ENCODE measurements at regions not wholly inside any gene's neighbourhood (a gene's known extent, or its start where the extent isn't known, plus 50 kb on each side); places are given as distances from the start of the nearest gene placed in this dataset.

DNA sequence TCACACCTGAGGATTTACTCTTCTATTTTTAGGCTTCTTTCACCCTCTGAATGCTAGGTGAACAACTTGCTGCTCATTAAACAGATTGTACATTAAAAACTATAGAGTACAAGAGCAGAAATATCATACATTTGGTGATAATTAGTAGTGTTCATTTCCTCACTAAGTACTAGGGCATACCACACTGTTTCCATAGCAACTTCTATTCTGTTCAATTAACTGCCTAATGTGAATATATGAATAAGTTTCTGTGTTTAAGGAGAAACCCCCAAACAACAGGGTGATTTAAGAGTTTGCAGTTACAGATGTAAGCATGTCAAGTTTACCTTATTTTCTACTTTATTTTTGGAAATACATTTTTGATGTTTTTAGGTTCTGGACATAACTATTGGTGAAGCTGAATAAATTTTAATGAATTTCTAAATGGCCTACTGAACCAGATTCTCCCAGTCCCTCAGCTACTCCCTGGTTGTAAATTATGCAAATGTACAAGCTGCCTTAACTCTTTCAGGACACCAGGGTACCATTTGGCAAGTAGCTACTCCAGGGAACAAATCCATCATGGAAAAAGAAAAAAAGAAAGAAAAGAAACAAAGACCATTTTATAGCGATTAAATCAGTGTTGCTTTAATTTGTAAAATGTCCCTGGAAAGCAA lies 199.8 kb upstream of the NAV3 start:
- DNase-seq (ENCODE audit: low read depth in 1 of 2, low spot score in 1 of 2): no peak
- TF ChIP-seq, protein P1, sequence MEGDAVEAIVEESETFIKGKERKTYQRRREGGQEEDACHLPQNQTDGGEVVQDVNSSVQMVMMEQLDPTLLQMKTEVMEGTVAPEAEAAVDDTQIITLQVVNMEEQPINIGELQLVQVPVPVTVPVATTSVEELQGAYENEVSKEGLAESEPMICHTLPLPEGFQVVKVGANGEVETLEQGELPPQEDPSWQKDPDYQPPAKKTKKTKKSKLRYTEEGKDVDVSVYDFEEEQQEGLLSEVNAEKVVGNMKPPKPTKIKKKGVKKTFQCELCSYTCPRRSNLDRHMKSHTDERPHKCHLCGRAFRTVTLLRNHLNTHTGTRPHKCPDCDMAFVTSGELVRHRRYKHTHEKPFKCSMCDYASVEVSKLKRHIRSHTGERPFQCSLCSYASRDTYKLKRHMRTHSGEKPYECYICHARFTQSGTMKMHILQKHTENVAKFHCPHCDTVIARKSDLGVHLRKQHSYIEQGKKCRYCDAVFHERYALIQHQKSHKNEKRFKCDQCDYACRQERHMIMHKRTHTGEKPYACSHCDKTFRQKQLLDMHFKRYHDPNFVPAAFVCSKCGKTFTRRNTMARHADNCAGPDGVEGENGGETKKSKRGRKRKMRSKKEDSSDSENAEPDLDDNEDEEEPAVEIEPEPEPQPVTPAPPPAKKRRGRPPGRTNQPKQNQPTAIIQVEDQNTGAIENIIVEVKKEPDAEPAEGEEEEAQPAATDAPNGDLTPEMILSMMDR (IDR thresholded peaks at IDR 0.05; ENCODE audit: low read depth, low read length): no peak
- H3K27me3 ChIP-seq: no peaks in the 10 kb centered on the region
- H3K27ac ChIP-seq: no peak overlapping the region
- H3K4me3 ChIP-seq: no peak overlapping the region
- no peaks in the 10 kb centered on the region for H3K36me3 ChIP-seq
- no peaks in the 10 kb centered on the region for H3K4me1 ChIP-seq (ENCODE audit: low read depth)
- no peaks in the 10 kb centered on the region for H3K9me3 ChIP-seq (ENCODE audit: low read depth)

DNA sequence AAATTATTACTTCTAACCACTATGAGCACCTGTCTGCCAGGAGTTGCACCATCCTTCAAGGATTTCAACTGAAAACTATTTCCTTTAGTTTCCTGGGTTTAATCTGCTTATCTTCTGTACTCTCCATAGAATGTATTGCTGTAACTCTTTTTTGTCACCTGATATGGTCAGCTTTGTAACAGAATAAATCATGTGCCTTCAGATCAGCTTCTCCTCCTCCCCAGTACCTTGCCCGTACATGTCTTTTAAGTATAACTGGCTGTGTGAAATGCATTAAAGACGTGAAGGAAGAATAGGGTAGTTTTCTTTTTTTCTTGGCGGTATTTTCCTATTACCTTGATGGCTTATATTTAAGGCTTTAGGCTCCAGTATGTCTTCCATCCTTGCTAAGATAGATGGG lies 200.3 kb upstream of the NAV3 start:
- no peak for DNase-seq (ENCODE audit: low read depth in 1 of 2, low spot score in 1 of 2)
- Histone ChIP-seq H3K27me3 (no peaks in the 10 kb centered on the region), H3K9me3 (ENCODE audit: low read depth) (no peaks in the 10 kb centered on the region), H3K27ac (no peak overlapping the region), H3K36me3 (no peaks in the 10 kb centered on the region), H3K4me1 (ENCODE audit: low read depth) (no peaks in the 10 kb centered on the region), H3K4me3 (no peak overlapping the region)
- TF ChIP-seq, protein P1 (IDR thresholded peaks at IDR 0.05; ENCODE audit: low read depth, low read length): no peak

DNA sequence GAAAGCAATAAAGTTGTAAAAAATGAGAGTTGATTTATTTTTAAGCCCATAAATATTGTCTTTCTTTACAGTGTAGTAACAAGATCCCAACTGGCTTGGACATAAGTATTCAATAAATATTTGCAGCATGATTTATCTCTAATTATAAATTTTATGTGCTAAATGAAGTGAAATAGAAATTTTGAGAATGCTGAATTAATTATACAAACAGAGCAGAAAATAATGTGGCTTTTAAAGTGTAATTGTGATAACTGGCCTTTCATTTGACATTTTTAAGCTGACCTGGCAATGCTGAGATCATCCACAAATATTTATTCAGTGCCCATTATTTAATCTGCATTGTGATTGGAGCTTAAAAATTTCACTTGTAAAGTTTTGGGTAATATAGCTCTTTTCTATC lies 201.6 kb upstream of the NAV3 start:
- no peak for DNase-seq (ENCODE audit: low read depth in 1 of 2, low spot score in 1 of 2)
- Histone ChIP-seq H3K4me1 (ENCODE audit: low read depth) (no peaks in the 10 kb centered on the region), H3K9me3 (ENCODE audit: low read depth) (no peaks in the 10 kb centered on the region), H3K27ac (no peak overlapping the region), H3K4me3 (no peak overlapping the region), H3K36me3 (no peaks in the 10 kb centered on the region), H3K27me3 (no peaks in the 10 kb centered on the region)
- TF ChIP-seq, protein P1 (IDR thresholded peaks at IDR 0.05; ENCODE audit: low read depth, low read length): no peak

DNA sequence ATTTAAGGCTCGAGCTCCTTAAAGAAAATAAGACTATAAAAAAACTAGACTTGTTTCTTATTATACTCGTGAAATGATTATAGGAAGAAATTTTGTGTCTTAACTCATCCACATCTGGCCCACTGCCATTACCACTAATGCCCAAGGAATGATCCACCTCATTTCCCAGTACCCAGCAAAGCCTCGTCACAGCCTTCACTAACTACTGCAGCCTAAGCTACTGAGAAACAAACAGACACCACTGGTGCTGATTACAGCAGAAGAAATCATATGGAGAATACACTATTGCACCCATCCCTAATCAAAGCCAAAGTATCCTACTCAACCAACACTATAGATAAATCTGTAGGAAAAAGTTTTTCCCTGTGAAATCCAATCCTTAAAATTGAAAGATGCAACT lies 205.3 kb upstream of the NAV3 start:
- no peaks in the 10 kb centered on the region for H3K9me3 ChIP-seq (ENCODE audit: low read depth)
- no peak overlapping the region for H3K27ac ChIP-seq
- peak in 1 of 2 donors; percentile 59 for DNase-seq (ENCODE audit: low read depth in 1 of 2, low spot score in 1 of 2)
- TF ChIP-seq, protein P1 (IDR thresholded peaks at IDR 0.05; ENCODE audit: low read depth, low read length): no peak
- no peak overlapping the region for H3K4me3 ChIP-seq
- no peaks in the 10 kb centered on the region for H3K27me3 ChIP-seq
- no peaks in the 10 kb centered on the region for H3K36me3 ChIP-seq
- no peaks in the 10 kb centered on the region for H3K4me1 ChIP-seq (ENCODE audit: low read depth)

DNA sequence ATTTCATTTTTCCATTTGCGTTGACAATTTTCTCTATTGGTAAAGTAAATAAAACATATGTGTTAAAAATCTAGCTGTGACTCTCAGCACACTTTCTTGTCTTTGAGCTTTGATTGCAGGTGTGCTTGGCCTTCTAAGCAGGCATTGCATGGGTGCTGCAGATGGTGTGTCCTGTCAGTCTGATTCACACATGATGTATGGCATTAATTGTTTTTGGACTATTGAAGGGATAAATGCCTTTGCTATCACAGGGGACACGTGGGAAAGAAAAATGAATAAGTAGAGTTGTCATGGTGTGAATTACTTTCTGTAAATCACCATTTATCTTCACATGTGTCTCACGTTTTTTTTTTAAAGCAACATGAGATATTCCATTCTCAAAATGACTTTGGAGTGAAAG lies 211.3 kb upstream of the NAV3 start:
- H3K4me3 ChIP-seq: no peak overlapping the region
- no peaks in the 10 kb centered on the region for H3K9me3 ChIP-seq (ENCODE audit: low read depth)
- no peaks in the 10 kb centered on the region for H3K36me3 ChIP-seq
- DNase-seq (ENCODE audit: low read depth in 1 of 2, low spot score in 1 of 2): no peak
- no peaks in the 10 kb centered on the region for H3K27me3 ChIP-seq
- H3K27ac ChIP-seq: no peak overlapping the region
- TF ChIP-seq, protein P1 (IDR thresholded peaks at IDR 0.05; ENCODE audit: low read depth, low read length): no peak
- no peaks in the 10 kb centered on the region for H3K4me1 ChIP-seq (ENCODE audit: low read depth)

All from cardiac muscle cell (in vitro differentiated cells and primary cell).